ENCODE measurements at regions not wholly inside any gene's neighbourhood (a gene's known extent, or its start where the extent isn't known, plus 50 kb on each side); places are given as distances from the start of the nearest gene placed in this dataset.

DNA sequence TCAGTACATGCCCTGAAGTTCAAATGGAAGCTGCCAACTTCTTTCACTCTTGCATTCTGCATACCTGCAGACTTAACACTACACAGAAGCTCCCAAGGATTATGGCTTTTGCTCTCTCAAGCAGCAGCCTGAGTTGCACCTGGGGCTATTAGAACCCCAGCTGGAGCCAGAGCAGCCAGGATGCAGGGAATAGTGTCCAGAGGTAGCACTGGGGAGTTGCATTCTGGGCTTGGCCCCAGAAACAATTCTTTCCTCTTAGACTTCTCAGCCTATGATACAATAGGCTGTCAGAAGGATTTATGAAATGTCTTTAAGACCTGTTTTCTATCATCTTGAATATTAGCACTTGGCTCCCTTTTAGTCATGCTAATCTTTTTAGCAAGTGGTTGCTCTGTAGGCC is 886.7 kb upstream of the GHITM start:
- TF ChIP-seq, protein P1, sequence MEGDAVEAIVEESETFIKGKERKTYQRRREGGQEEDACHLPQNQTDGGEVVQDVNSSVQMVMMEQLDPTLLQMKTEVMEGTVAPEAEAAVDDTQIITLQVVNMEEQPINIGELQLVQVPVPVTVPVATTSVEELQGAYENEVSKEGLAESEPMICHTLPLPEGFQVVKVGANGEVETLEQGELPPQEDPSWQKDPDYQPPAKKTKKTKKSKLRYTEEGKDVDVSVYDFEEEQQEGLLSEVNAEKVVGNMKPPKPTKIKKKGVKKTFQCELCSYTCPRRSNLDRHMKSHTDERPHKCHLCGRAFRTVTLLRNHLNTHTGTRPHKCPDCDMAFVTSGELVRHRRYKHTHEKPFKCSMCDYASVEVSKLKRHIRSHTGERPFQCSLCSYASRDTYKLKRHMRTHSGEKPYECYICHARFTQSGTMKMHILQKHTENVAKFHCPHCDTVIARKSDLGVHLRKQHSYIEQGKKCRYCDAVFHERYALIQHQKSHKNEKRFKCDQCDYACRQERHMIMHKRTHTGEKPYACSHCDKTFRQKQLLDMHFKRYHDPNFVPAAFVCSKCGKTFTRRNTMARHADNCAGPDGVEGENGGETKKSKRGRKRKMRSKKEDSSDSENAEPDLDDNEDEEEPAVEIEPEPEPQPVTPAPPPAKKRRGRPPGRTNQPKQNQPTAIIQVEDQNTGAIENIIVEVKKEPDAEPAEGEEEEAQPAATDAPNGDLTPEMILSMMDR (conservative IDR thresholded peaks at IDR 0.05) = no peak
- no peak for TF ChIP-seq ZFX (IDR thresholded peaks at IDR 0.05)

Data from C4-2B (cell line).